AG04449 (cell line): ENCODE measurements at regions not wholly inside any gene's neighbourhood (a gene's known extent, or its start where the extent isn't known, plus 50 kb on each side); places are given as distances from the start of the nearest gene placed in this dataset.

ENCODE experiments used
- CTCF ChIA-PET: fragments of 350-600 bp; formaldehyde crosslinking; extraction: SDS; loops from one replicate; lab custom pipeline; 2021; ENCODE audit warnings: antibody characterized with exemption; lab: Yijun Ruan, JAX
- POLR2A ChIA-PET: fragments of 400-600, 350-600 bp; formaldehyde crosslinking; extraction: SDS; loops from one replicate; lab custom pipeline; 2020; ENCODE audit warnings: antibody characterized with exemption, inconsistent platforms; lab: Yijun Ruan, JAX
- DNase-seq: peaks from one replicate; pipeline ENCODE4 v3.0.0-alpha.2; 2010; ENCODE audit warnings: low read depth, low spot score
- H3K4me3 ChIP-seq: 2 replicates; pipeline ENCODE4 v1.5.1; 2011; ENCODE audit warnings: low read depth, mild to moderate bottlenecking, control low read depth, low read length
- TF ChIP-seq, protein P1 (sequence below): IDR thresholded peaks from one replicate; pipeline ENCODE4 v1.5.1; 2011; ENCODE audit warnings: mild to moderate bottlenecking, moderate library complexity, low read length, control low read depth, inconsistent platforms; ENCODE audit not compliant: insufficient read depth; ENCODE audit errors: missing control alignments

DNA sequence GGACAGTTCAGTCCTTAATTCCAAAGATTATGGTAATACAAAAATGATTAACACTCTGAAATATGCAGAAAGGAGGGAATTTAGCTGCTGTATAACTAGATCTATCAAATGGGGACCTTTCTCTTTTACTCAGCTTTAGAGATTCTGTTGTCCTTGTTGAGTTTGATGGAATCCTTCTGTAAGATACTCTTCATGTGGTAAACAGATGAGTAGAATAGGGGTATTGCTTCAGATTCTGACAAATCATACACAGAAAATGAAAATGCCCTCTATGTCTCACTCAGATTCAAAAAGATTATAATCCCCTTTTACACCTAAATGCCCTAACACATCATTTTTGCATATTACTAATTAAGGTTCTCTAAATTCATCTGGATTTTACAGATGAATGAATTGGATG is 50.7 kb downstream of the ARHGAP35 start:
- ChIA-PET POLR2A (interaction anchor here (0.7 kb wide), 1 partner anchor 17 kb away, joined by 3 read pairs; no protein-coding TSS in a partner anchor), CTCF (interaction anchor here (0.7 kb wide), 1 partner anchor 158 kb away, joined by 3 read pairs; no protein-coding TSS in a partner anchor)
- DNase-seq: no peak

DNA sequence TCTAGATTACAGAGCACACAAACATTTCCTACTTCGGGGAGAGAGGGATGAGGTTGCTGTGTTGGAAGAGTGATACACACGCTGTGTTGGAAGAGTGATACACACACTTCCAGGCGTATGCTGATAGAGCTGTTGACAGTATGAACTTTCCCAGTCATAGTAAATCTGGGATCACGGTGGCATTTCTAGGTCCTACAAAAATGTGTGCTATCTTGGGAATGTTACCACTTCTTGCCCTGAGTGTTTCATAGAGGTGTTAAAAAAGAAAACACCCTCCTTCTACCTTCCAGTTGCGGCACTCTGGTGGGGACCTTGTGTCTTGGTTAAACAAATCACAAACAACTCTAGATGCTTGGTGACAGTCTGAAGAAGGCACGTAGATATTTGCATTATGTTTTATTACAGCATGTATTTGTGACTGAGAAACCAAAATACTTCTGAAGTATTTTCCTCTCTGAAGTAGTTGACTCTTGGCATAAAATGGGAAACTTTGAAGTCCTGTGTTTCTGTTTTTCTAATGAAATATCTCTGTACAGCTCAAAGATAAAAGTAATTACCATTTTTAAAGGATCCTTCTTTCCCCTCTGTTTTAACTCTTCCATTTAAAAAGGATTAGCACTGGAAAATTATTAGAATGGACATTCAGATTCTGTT is 52.5 kb downstream of the ARHGAP35 start:
- peak overlapping the region; percentile 19 for H3K4me3 ChIP-seq
- TF ChIP-seq, protein P1, sequence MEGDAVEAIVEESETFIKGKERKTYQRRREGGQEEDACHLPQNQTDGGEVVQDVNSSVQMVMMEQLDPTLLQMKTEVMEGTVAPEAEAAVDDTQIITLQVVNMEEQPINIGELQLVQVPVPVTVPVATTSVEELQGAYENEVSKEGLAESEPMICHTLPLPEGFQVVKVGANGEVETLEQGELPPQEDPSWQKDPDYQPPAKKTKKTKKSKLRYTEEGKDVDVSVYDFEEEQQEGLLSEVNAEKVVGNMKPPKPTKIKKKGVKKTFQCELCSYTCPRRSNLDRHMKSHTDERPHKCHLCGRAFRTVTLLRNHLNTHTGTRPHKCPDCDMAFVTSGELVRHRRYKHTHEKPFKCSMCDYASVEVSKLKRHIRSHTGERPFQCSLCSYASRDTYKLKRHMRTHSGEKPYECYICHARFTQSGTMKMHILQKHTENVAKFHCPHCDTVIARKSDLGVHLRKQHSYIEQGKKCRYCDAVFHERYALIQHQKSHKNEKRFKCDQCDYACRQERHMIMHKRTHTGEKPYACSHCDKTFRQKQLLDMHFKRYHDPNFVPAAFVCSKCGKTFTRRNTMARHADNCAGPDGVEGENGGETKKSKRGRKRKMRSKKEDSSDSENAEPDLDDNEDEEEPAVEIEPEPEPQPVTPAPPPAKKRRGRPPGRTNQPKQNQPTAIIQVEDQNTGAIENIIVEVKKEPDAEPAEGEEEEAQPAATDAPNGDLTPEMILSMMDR: no peak
- POLR2A ChIA-PET: interaction anchor here (0.6 to 1.2 kb wide), 2 partner anchors 10 to 57 kb away, joined by 4 to 5 read pairs; no protein-coding TSS in a partner anchor
- DNase-seq: no peak
- CTCF ChIA-PET: interaction anchor here (0.9 to 1.4 kb wide), 3 partner anchors 10 to 78 kb away, joined by 3 to 6 read pairs (median 4); no protein-coding TSS in a partner anchor

More for the DNA sequence above, 50.7 kb downstream of the ARHGAP35 start:
- no peak overlapping the region for H3K4me3 ChIP-seq
- TF ChIP-seq, protein P1: no peak

DNA sequence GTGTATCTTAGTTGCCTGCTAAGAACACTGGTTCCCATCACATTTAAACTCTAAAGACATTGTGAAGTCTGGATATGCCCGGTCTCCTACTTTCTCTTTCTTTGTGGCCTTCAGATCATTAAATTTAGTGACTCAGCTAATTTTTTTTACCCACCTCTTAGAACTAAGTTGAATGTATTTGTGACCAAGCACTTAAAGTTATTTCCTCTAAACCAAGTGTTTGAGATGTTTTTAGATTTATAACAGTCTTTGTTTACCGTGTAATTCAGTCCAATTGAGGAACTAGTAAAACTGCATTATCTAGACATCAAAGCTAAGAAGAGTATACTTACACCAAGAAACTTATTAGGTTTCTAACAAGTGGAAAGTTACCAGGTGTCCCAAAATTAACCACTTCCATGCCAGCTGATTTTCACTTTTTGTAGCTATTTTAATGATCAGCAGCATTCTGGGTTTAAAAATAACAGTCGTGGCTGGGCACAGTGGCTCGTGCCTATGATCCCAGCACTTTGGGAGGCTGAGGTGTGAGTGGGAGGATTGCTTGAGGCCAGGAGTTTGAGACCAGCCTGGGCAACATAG is 53.1 kb downstream of the ARHGAP35 start:
- no peak for DNase-seq
- no peak overlapping the region for H3K4me3 ChIP-seq
- TF ChIP-seq, protein P1: no peak
- ChIA-PET POLR2A (interaction anchor here (0.7 to 1.2 kb wide), 2 partner anchors 11 to 63 kb away, joined by 3 to 5 read pairs; no protein-coding TSS in a partner anchor), CTCF (interaction anchor here (0.9 to 1.4 kb wide), 3 partner anchors 10 to 77 kb away, joined by 3 to 6 read pairs (median 4); no protein-coding TSS in a partner anchor)

DNA sequence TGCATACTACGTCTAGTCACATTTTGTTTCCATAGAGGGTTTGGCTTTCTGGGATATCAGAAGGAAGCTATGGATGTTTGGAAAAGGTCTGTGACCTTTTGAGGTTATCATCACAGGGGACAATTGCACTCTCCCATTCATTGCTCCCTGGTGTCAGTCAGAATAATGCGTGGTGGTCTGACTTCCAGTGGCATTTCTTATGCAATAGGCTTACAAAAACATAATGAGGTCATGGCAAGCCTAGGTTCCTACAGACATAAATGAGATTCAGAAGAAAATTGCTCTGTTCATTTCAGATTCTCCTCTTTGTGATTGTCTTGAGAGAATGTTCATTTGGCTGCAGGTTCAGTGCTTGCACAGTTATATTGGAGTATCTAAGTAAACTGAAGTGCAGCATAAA is 54.6 kb downstream of the ARHGAP35 start:
- POLR2A ChIA-PET: no interaction called here
- no peak for DNase-seq
- CTCF ChIA-PET: interaction anchor here (0.6 kb wide), 1 partner anchor 12 kb away, joined by 3 read pairs; no protein-coding TSS in a partner anchor
- TF ChIP-seq, protein P1: no peak
- no peak overlapping the region for H3K4me3 ChIP-seq

DNA sequence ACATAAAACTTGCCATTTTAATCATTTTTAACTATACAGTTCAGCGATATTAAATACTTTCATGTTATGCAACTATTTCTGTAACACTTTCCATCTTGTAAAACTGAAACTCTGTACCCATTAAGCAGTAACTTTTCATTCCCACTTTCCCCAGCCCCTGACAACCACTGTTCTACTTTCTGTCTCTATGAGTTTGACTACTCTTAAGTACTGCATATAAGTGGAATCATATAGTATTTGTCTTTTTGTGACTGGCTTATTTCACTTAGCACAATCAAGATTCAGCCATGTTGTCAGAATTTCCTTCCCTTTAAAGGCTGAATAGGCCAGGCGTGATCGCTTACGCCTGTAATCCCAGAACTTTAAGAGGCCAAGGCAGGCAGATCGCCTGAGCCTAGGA is 56.2 kb downstream of the ARHGAP35 start:
- H3K4me3 ChIP-seq: no peak overlapping the region
- ChIA-PET CTCF (interaction anchor here (1.4 kb wide), 1 partner anchor 12 kb away, joined by 3 read pairs; no protein-coding TSS in a partner anchor), POLR2A (no interaction called here)
- DNase-seq: no peak
- TF ChIP-seq, protein P1: no peak

DNA sequence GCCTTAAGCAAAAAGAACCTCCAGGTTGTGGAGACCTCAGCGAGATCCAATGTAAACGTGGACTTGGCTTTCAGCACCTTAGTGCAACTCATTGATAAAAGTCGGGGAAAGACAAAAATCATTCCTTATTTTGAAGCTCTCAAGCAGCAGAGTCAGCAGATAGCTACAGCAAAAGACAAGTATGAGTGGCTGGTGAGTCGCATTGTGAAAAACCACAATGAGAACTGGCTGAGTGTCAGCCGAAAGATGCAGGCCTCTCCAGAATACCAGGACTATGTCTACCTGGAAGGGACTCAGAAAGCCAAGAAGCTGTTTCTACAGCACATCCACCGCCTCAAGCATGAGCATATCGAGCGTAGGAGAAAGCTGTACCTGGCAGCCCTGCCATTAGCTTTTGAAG is 58.5 kb downstream of the ARHGAP35 start:
- CTCF ChIA-PET: interaction anchor here (1.0 to 1.8 kb wide), 6 partner anchors 9 to 71 kb away, joined by 3 to 9 read pairs (median 4); no protein-coding TSS in a partner anchor
- POLR2A ChIA-PET: interaction anchor here (0.5 kb wide), 1 partner anchor 39 kb away, joined by 4 read pairs; no protein-coding TSS in a partner anchor

More for the DNA sequence above, 58.5 kb downstream of the ARHGAP35 start:
- DNase-seq: no peak
- H3K4me3 ChIP-seq: no peak overlapping the region
- TF ChIP-seq, protein P1: no peak
